ENCODE measurements at regions not wholly inside any gene's neighbourhood (a gene's known extent, or its start where the extent isn't known, plus 50 kb on each side); places are given as distances from the start of the nearest gene placed in this dataset.
"Not testable (repeated sequence)": the region's sequence is repeated elsewhere in the genome, so short reads cannot be mapped to it uniquely, and the experiment has no call there.

- H3K27me3 ChIP-seq: no peaks in the 10 kb centered on the region
- no peak for DNase-seq
- H3K4me3 ChIP-seq: no peak overlapping the region
- no peaks in the 10 kb centered on the region for H3K9me3 ChIP-seq (replicated peaks)
- no peaks in the 10 kb centered on the region for H3K36me3 ChIP-seq
- H3K4me1 ChIP-seq: no peaks in the 10 kb centered on the region
- no peak overlapping the region for H3K27ac ChIP-seq
Observed at GRCh38 chr12:19904819-19905218, 463.5 kb upstream of the PDE3A start.

- Histone ChIP-seq H3K4me3 (no peak overlapping the region), H3K36me3 (no peaks in the 10 kb centered on the region), H3K27me3 (no peaks in the 10 kb centered on the region), H3K4me1 (peaks cover 2% of the 10 kb centered on the region; the same call in 1 of the 2 replicates), H3K9me3 (replicated peaks) (no peaks in the 10 kb centered on the region), H3K27ac (no peak overlapping the region)
- no peak for DNase-seq
Observed at GRCh38 chr12:19908830-19909229, 459.5 kb upstream of the PDE3A start.

- H3K4me3 ChIP-seq: no peak overlapping the region
- H3K4me1 ChIP-seq: peaks cover 2% of the 10 kb centered on the region; the same call in 1 of the 2 replicates
- no peaks in the 10 kb centered on the region for H3K36me3 ChIP-seq
- H3K27me3 ChIP-seq: no peaks in the 10 kb centered on the region
- no peak overlapping the region for H3K27ac ChIP-seq
- DNase-seq: no peak
- no peaks in the 10 kb centered on the region for H3K9me3 ChIP-seq (replicated peaks)
Observed at GRCh38 chr12:19909418-19909817, 458.9 kb upstream of the PDE3A start.

GRCh38 chr12:19910681-19911080 is 457.7 kb upstream of the PDE3A start:
- Histone ChIP-seq H3K27ac (no peak overlapping the region), H3K27me3 (no peaks in the 10 kb centered on the region), H3K4me1 (peaks cover 2% of the 10 kb centered on the region; the same call in 1 of the 2 replicates), H3K4me3 (no peak overlapping the region), H3K36me3 (no peaks in the 10 kb centered on the region), H3K9me3 (replicated peaks) (no peaks in the 10 kb centered on the region)
- DNase-seq: no peak

- peaks cover 5% of the 10 kb centered on the region for H3K4me1 ChIP-seq
- no peak overlapping the region for H3K4me3 ChIP-seq
- no peaks in the 10 kb centered on the region for H3K36me3 ChIP-seq
Observed at GRCh38 chr12:19912991-19913390, 455.3 kb upstream of the PDE3A start.

GRCh38 chr12:19915392-19916195 is 452.7 kb upstream of the PDE3A start:
- no peak overlapping the region for H3K27ac ChIP-seq
- DNase-seq: peak in 1 of 2 experiments; percentile 58
- H3K9me3 ChIP-seq (replicated peaks): no peaks in the 10 kb centered on the region
- H3K27me3 ChIP-seq: no peaks in the 10 kb centered on the region
- H3K4me1 ChIP-seq: peaks cover 5% of the 10 kb centered on the region
- no peaks in the 10 kb centered on the region for H3K36me3 ChIP-seq
- H3K4me3 ChIP-seq: no peak overlapping the region

More at GRCh38 chr12:19912991-19913390, 455.3 kb upstream of the PDE3A start:
- no peak for DNase-seq
- H3K9me3 ChIP-seq (replicated peaks): no peaks in the 10 kb centered on the region
- no peak overlapping the region for H3K27ac ChIP-seq
- no peaks in the 10 kb centered on the region for H3K27me3 ChIP-seq

- Histone ChIP-seq H3K27ac (no peak overlapping the region), H3K36me3 (no peaks in the 10 kb centered on the region), H3K9me3 (replicated peaks) (no peaks in the 10 kb centered on the region), H3K4me3 (no peak overlapping the region), H3K27me3 (no peaks in the 10 kb centered on the region), H3K4me1 (peaks cover 5% of the 10 kb centered on the region)
- DNase-seq: no peak
Observed at GRCh38 chr12:19916196-19916753, 452.1 kb upstream of the PDE3A start.

GRCh38 chr12:19916974-19917373 is 451.4 kb upstream of the PDE3A start:
- H3K27ac ChIP-seq: no peak overlapping the region
- H3K4me1 ChIP-seq: peaks cover 3% of the 10 kb centered on the region; the same call in 1 of the 2 replicates
- no peaks in the 10 kb centered on the region for H3K27me3 ChIP-seq
- H3K9me3 ChIP-seq (replicated peaks): no peaks in the 10 kb centered on the region
- H3K36me3 ChIP-seq: no peaks in the 10 kb centered on the region
- no peak overlapping the region for H3K4me3 ChIP-seq
- no peak for DNase-seq

GRCh38 chr12:19921716-19922115 is 446.6 kb upstream of the PDE3A start:
- H3K27ac ChIP-seq; DNase-seq; H3K36me3 ChIP-seq; H3K9me3 ChIP-seq (replicated peaks); H3K27me3 ChIP-seq; H3K4me3 ChIP-seq: not testable (repeated sequence)
- H3K4me1 ChIP-seq: peaks cover 15% of the 10 kb centered on the region

GRCh38 chr12:19922717-19923116 is 445.6 kb upstream of the PDE3A start:
- Histone ChIP-seq H3K9me3 (replicated peaks) (no peaks in the 10 kb centered on the region), H3K36me3 (no peaks in the 10 kb centered on the region), H3K4me1 (peaks cover 12% of the 10 kb centered on the region), H3K27ac (no peak overlapping the region), H3K27me3 (no peaks in the 10 kb centered on the region), H3K4me3 (no peak overlapping the region)
- peak in 1 of 2 experiments; percentile 15 for DNase-seq

GRCh38 chr12:19924360-19924759 is 444.0 kb upstream of the PDE3A start:
- no peaks in the 10 kb centered on the region for H3K36me3 ChIP-seq
- DNase-seq: no peak
- peaks cover 12% of the 10 kb centered on the region for H3K4me1 ChIP-seq
- no peak overlapping the region for H3K4me3 ChIP-seq
- H3K27me3 ChIP-seq: no peaks in the 10 kb centered on the region
- no peak overlapping the region for H3K27ac ChIP-seq
- H3K9me3 ChIP-seq (replicated peaks): no peaks in the 10 kb centered on the region

GRCh38 chr12:19925841-19926240 is 442.5 kb upstream of the PDE3A start:
- peaks cover 12% of the 10 kb centered on the region for H3K4me1 ChIP-seq
- no peaks in the 10 kb centered on the region for H3K36me3 ChIP-seq
- no peaks in the 10 kb centered on the region for H3K9me3 ChIP-seq (replicated peaks)
- peak; percentile 54 to 74 for DNase-seq
- peak overlapping the region; percentile 27 for H3K27ac ChIP-seq
- H3K4me3 ChIP-seq: no peak overlapping the region
- no peaks in the 10 kb centered on the region for H3K27me3 ChIP-seq

- no peaks in the 10 kb centered on the region for H3K9me3 ChIP-seq (replicated peaks)
Observed at GRCh38 chr12:19926266-19926665, 442.1 kb upstream of the PDE3A start.

GRCh38 chr12:19927661-19928060 is 440.7 kb upstream of the PDE3A start:
- H3K36me3 ChIP-seq: no peaks in the 10 kb centered on the region
- H3K27me3 ChIP-seq: no peaks in the 10 kb centered on the region
- H3K4me1 ChIP-seq: peaks cover 12% of the 10 kb centered on the region
- H3K27ac ChIP-seq: no peak overlapping the region
- DNase-seq: no peak
- no peak overlapping the region for H3K4me3 ChIP-seq
- no peaks in the 10 kb centered on the region for H3K9me3 ChIP-seq (replicated peaks)

More at GRCh38 chr12:19926266-19926665, 442.1 kb upstream of the PDE3A start:
- Histone ChIP-seq H3K4me3 (no peak overlapping the region), H3K27ac (peak overlapping the region; percentile 27), H3K27me3 (no peaks in the 10 kb centered on the region), H3K4me1 (peaks cover 12% of the 10 kb centered on the region), H3K36me3 (no peaks in the 10 kb centered on the region)
- DNase-seq: no peak

- H3K27ac ChIP-seq: no peak overlapping the region
- no peak for DNase-seq
- H3K4me3 ChIP-seq: no peak overlapping the region
- no peaks in the 10 kb centered on the region for H3K4me1 ChIP-seq
- no peaks in the 10 kb centered on the region for H3K9me3 ChIP-seq (replicated peaks)
- no peaks in the 10 kb centered on the region for H3K27me3 ChIP-seq
- no peaks in the 10 kb centered on the region for H3K36me3 ChIP-seq
Observed at GRCh38 chr12:19932413-19932812, 435.9 kb upstream of the PDE3A start.
